ENCODE measurements at regions not wholly inside any gene's neighbourhood (a gene's known extent, or its start where the extent isn't known, plus 50 kb on each side); places are given as distances from the start of the nearest gene placed in this dataset.

GRCh38 chr2:114222344-114222743, 220.1 kb upstream of the DPP10 start:
- no CpG with 5 or more reads among the region's 1 CpG for WGBS (ENCODE audit: insufficient coverage)
- Mint-ChIP-seq H3K4me3 (no peak overlapping the region), H3K9me3 (no peaks in the 10 kb centered on the region), H3K4me1 (no peaks in the 10 kb centered on the region), H3K36me3 (no peaks in the 10 kb centered on the region), H3K27ac (no peak overlapping the region), H3K27me3 (ENCODE audit: low read depth in 2 of 2) (peaks cover 17% of the 10 kb centered on the region in 2 donors)
- ATAC-seq = no peak
- intact Hi-C loops (cut with micrococcal nuclease) = no loop called here
- Histone ChIP-seq H3K4me1 (ENCODE audit: control insufficient read depth, insufficient read depth, low read length) (no peaks in the 10 kb centered on the region), H3K27ac (ENCODE audit: low read length) (no peak overlapping the region), H3K9me3 (ENCODE audit: control insufficient read depth, insufficient read depth, low read length) (no peaks in the 10 kb centered on the region), H3K4me3 (ENCODE audit: low read length) (no peak overlapping the region), H3K36me3 (ENCODE audit: control insufficient read depth, insufficient read depth, low read length) (no peaks in the 10 kb centered on the region), H3K27me3 (ENCODE audit: control insufficient read depth, insufficient read depth, low read length) (no peaks in the 10 kb centered on the region)
- no peak for DNase-seq
- TF ChIP-seq, protein P1, sequence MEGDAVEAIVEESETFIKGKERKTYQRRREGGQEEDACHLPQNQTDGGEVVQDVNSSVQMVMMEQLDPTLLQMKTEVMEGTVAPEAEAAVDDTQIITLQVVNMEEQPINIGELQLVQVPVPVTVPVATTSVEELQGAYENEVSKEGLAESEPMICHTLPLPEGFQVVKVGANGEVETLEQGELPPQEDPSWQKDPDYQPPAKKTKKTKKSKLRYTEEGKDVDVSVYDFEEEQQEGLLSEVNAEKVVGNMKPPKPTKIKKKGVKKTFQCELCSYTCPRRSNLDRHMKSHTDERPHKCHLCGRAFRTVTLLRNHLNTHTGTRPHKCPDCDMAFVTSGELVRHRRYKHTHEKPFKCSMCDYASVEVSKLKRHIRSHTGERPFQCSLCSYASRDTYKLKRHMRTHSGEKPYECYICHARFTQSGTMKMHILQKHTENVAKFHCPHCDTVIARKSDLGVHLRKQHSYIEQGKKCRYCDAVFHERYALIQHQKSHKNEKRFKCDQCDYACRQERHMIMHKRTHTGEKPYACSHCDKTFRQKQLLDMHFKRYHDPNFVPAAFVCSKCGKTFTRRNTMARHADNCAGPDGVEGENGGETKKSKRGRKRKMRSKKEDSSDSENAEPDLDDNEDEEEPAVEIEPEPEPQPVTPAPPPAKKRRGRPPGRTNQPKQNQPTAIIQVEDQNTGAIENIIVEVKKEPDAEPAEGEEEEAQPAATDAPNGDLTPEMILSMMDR (IDR thresholded peaks at IDR 0.05) = no peak

GRCh38 chr2:114231921-114232320, 210.5 kb upstream of the DPP10 start:
- Mint-ChIP-seq H3K4me3 (no peak overlapping the region), H3K4me1 (no peaks in the 10 kb centered on the region), H3K36me3 (no peaks in the 10 kb centered on the region), H3K9me3 (peaks cover 2% of the 10 kb centered on the region in 2 donors), H3K27ac (no peak overlapping the region), H3K27me3 (ENCODE audit: low read depth in 2 of 2) (peaks cover 0 to 6% of the 10 kb centered on the region in 2 donors)
- no peak for DNase-seq
- no peak for ATAC-seq
- TF ChIP-seq, protein P1 (IDR thresholded peaks at IDR 0.05) = no peak
- Histone ChIP-seq H3K9me3 (ENCODE audit: control insufficient read depth, insufficient read depth, low read length) (peaks cover 11% of the 10 kb centered on the region), H3K4me1 (ENCODE audit: control insufficient read depth, insufficient read depth, low read length) (no peaks in the 10 kb centered on the region), H3K4me3 (ENCODE audit: low read length) (no peak overlapping the region), H3K27me3 (ENCODE audit: control insufficient read depth, insufficient read depth, low read length) (no peaks in the 10 kb centered on the region), H3K36me3 (ENCODE audit: control insufficient read depth, insufficient read depth, low read length) (no peaks in the 10 kb centered on the region), H3K27ac (ENCODE audit: low read length) (no peak overlapping the region)
- intact Hi-C loops (cut with micrococcal nuclease) = no loop called here

GRCh38 chr2:114237331-114237730, 205.1 kb upstream of the DPP10 start:
- 96% methylated on average over 2 of the region's 2 CpGs for WGBS (ENCODE audit: insufficient coverage)

More at GRCh38 chr2:114237331-114237730, 205.1 kb upstream of the DPP10 start:
- H3K4me3 Mint-ChIP-seq = no peak overlapping the region
- no peaks in the 10 kb centered on the region for H3K27me3 ChIP-seq (ENCODE audit: control insufficient read depth, insufficient read depth, low read length)
- H3K27me3 Mint-ChIP-seq (ENCODE audit: low read depth in 2 of 2) = peaks cover 0 to 2% of the 10 kb centered on the region in 2 donors
- no peaks in the 10 kb centered on the region for H3K36me3 Mint-ChIP-seq
- no peak overlapping the region for H3K27ac ChIP-seq (ENCODE audit: low read length)
- ATAC-seq (no peak), DNase-seq (no peak)
- H3K4me1 Mint-ChIP-seq = no peaks in the 10 kb centered on the region
- TF ChIP-seq, protein P1 (IDR thresholded peaks at IDR 0.05) = no peak
- H3K27ac Mint-ChIP-seq = no peak overlapping the region
- H3K4me3 ChIP-seq (ENCODE audit: low read length) = no peak overlapping the region
- H3K9me3 Mint-ChIP-seq = peaks cover 2 to 4% of the 10 kb centered on the region in 2 donors
- intact Hi-C loops (cut with micrococcal nuclease) = no loop called here
- no peaks in the 10 kb centered on the region for H3K4me1 ChIP-seq (ENCODE audit: control insufficient read depth, insufficient read depth, low read length)
- no peaks in the 10 kb centered on the region for H3K36me3 ChIP-seq (ENCODE audit: control insufficient read depth, insufficient read depth, low read length)
- peaks cover 11% of the 10 kb centered on the region for H3K9me3 ChIP-seq (ENCODE audit: control insufficient read depth, insufficient read depth, low read length)

Measured in natural killer cell (primary cell).